ENCODE measurements at regions not wholly inside any gene's neighbourhood (a gene's known extent, or its start where the extent isn't known, plus 50 kb on each side); places are given as distances from the start of the nearest gene placed in this dataset.

DNA sequence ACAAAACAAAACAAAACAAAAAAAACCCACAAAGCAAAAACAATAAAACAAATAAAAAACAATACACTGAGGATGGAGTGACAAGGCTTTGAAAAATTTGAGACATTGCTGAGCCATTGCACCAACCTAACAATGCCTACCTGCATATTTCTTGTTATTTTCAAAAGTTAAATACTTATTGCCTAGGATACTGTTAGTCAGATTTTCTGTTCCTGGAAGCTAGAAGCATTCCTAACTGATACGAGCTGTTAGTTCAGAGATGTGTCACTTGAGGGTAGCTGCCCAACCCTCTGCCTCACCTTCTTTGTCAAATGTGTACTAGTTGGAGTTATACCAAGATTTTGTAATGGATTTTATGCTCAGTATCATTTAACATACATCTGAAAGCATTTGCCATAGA lies 187.2 kb downstream of the TXNL1 start:
- TF ChIP-seq, protein P1, sequence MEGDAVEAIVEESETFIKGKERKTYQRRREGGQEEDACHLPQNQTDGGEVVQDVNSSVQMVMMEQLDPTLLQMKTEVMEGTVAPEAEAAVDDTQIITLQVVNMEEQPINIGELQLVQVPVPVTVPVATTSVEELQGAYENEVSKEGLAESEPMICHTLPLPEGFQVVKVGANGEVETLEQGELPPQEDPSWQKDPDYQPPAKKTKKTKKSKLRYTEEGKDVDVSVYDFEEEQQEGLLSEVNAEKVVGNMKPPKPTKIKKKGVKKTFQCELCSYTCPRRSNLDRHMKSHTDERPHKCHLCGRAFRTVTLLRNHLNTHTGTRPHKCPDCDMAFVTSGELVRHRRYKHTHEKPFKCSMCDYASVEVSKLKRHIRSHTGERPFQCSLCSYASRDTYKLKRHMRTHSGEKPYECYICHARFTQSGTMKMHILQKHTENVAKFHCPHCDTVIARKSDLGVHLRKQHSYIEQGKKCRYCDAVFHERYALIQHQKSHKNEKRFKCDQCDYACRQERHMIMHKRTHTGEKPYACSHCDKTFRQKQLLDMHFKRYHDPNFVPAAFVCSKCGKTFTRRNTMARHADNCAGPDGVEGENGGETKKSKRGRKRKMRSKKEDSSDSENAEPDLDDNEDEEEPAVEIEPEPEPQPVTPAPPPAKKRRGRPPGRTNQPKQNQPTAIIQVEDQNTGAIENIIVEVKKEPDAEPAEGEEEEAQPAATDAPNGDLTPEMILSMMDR (IDR thresholded peaks at IDR 0.05): no peak
- TF ChIP-seq EZH2phosphoT487 (IDR thresholded peaks at IDR 0.05): no peak
